ENCODE measurements at regions not wholly inside any gene's neighbourhood (a gene's known extent, or its start where the extent isn't known, plus 50 kb on each side); places are given as distances from the start of the nearest gene placed in this dataset.

DNA sequence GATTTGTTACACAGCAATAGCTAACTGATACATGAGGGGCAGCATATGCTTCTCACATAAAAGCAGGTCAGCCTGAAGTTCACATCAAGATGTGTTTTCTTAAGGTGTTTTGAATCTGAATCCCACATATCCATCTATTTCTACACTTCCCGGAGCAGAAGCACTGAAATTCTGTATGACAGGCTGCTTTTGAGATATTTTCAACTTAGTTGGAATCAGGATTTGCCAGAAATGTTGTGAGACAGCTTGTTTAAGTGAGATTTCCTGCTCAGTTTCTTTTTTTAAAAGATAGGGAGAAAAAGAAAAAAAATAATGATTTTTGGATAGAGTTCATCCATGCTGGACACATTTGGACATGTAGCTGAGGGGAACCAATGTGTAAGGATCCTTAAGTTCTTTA is 501.5 kb upstream of the CELF4 start:
- no peak for DNase-seq (ENCODE audit: low read depth)
- H3K4me3 ChIP-seq (ENCODE audit: low read depth, low read length) = no peak overlapping the region
- TF ChIP-seq, protein P1, sequence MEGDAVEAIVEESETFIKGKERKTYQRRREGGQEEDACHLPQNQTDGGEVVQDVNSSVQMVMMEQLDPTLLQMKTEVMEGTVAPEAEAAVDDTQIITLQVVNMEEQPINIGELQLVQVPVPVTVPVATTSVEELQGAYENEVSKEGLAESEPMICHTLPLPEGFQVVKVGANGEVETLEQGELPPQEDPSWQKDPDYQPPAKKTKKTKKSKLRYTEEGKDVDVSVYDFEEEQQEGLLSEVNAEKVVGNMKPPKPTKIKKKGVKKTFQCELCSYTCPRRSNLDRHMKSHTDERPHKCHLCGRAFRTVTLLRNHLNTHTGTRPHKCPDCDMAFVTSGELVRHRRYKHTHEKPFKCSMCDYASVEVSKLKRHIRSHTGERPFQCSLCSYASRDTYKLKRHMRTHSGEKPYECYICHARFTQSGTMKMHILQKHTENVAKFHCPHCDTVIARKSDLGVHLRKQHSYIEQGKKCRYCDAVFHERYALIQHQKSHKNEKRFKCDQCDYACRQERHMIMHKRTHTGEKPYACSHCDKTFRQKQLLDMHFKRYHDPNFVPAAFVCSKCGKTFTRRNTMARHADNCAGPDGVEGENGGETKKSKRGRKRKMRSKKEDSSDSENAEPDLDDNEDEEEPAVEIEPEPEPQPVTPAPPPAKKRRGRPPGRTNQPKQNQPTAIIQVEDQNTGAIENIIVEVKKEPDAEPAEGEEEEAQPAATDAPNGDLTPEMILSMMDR (conservative IDR thresholded peaks at IDR 0.05; ENCODE audit: low read depth, low read length) = no peak

DNA sequence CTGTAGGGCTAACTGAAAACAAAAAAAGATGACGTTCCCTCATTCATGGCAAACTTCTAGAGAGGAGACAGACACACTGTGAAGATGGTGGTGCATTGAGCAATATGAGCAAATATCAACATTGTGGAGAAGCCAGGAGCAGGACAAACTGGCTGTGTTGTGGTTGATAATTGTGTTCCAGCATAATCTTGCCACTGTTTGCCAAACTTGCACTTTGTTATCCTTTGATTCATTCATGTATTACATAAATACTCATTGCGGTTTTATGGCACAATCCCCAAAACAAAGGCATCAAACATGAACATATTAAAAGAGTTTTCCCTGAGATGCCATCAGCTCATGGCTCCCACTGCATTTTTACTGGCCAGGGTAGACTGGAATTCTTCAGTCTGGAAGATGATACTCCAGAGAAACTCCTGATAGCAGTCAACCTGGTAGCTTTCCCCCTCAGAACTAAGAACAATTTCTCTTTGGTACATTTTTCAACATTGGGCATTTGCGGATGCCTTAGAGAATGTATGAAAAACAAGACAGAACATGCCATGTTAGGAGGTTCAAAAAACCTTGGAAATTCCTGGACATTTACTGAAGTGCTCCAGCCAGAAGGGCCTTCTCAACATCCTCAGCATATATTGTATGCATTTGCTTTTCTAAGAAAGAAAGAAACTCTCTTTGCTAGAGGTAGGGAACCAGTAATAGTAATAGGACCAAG is 487.4 kb upstream of the CELF4 start:
- TF ChIP-seq, protein P1 (conservative IDR thresholded peaks at IDR 0.05; ENCODE audit: low read depth, low read length) = no peak

DNA sequence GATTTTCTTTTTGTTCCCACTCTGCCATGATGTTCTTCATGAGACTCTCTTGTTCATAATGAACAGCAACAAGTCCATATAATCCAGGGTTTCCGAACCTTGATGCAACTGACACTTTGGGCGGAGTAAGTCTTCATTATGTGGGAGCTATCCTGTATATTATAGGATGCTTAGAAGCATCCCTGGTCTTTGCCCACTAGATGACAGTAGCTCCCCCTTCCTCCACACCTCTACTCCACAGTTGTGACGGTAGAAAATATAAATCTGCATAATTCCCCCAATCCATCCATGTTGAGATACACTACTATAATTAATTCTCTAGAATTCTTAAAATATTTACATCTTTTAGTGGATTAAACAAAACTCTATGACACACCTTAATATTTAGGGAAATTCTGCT is 482.2 kb upstream of the CELF4 start:
- TF ChIP-seq, protein P1 (conservative IDR thresholded peaks at IDR 0.05; ENCODE audit: low read depth, low read length) = no peak
- no peak for DNase-seq (ENCODE audit: low read depth)
- no peak overlapping the region for H3K4me3 ChIP-seq (ENCODE audit: low read depth, low read length)

More for the DNA sequence above, 487.4 kb upstream of the CELF4 start:
- no peak overlapping the region for H3K4me3 ChIP-seq (ENCODE audit: low read depth, low read length)
- DNase-seq (ENCODE audit: low read depth) = no peak

DNA sequence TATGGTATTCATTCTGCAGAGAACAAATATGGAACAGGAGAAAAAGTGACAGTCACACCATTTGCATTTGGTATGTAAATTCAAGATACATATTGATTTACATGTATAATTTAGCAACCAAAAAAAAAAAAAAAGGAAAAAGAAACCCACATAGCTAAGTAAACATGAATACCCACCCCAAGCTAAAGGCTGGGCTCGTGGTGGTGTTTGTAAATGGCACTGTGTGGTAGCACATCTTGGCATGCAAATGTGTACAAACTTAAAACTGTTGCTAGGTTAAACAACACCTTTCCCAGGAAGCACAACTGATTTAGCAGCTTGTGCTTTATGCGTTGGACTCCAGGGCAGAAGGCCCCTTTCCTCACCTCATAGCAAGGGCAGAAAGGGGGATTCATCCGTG is 481.1 kb upstream of the CELF4 start:
- H3K4me3 ChIP-seq (ENCODE audit: low read depth, low read length) = no peak overlapping the region
- TF ChIP-seq, protein P1 (conservative IDR thresholded peaks at IDR 0.05; ENCODE audit: low read depth, low read length) = no peak
- no peak for DNase-seq (ENCODE audit: low read depth)

DNA sequence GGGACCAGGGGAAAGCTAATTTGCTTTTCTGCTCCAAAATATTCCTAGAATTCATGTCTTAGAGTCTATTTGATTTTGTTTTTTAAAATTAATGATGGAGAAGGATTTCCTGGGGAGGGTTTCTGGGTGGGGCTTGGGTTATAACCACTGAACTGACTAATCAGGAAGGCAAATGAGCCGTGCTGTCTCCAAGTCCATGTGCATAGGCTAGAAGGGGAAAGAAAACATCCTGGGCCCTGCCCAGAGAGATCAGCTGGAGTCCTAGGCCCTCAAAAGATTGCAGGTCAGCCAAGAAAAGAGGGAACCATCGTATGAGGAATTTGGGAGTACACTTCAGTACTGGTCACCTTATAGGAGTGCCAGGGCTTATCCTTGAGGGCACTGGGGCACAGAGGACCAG is 480.2 kb upstream of the CELF4 start:
- TF ChIP-seq, protein P1 (conservative IDR thresholded peaks at IDR 0.05; ENCODE audit: low read depth, low read length) = no peak
- DNase-seq (ENCODE audit: low read depth) = no peak
- H3K4me3 ChIP-seq (ENCODE audit: low read depth, low read length) = no peak overlapping the region

DNA sequence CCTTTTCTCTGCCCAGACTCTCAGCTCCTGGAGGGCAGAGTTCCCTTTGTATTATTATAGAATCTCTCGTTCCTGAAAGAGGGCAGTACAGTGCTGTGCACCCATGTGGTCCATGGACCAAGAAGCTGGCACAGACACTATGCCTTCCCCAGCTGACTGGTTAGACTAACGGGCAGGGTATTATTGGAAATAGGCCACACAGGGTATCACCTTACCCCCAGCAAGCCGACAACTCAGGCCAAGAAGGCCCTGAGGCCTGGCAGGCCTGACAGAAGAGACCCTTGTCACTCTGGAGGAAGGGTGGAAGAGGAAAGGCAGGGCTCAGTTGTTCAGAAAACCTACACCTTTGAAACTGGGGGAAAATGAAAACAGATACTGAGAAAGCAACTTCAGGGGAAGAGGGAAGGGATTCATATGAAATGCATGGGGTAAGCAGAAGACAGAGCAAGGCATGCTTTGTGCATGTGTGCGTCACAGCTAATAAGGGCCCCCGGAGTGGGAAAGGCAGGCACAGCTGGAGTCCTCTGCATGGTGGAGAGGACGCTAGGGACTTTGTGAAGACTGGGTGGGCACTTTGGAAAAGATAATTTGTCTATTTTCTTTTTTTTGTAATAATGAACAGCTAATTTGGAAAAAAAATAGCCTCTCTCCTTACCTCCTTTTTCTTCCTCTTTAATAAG is 476.8 kb upstream of the CELF4 start:
- TF ChIP-seq, protein P1 (conservative IDR thresholded peaks at IDR 0.05; ENCODE audit: low read depth, low read length) = no peak
- DNase-seq (ENCODE audit: low read depth) = no peak
- H3K4me3 ChIP-seq (ENCODE audit: low read depth, low read length) = no peak overlapping the region

DNA sequence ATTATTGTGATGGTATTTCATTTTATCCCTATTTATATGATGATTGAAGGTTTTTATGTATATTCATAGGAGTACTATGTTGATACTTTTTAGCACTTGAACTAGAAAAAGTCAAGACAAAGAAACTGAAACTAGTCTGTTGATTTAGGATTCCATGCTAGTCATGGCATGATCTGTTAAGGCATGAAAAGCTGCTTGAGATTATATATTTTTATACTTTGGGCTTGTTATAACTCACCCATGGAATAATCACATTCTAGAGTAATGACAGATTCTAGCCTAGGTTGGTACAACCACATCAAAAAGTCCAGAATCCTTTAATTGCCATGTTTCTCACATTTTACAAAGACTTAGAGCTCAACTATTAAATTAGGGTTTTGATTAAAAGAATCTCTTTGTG is 472.6 kb upstream of the CELF4 start:
- DNase-seq (ENCODE audit: low read depth) = no peak
- TF ChIP-seq, protein P1 (conservative IDR thresholded peaks at IDR 0.05; ENCODE audit: low read depth, low read length) = no peak
- no peak overlapping the region for H3K4me3 ChIP-seq (ENCODE audit: low read depth, low read length)
